CD4-positive, alpha-beta T cell (primary cell): ENCODE measurements at regions not wholly inside any gene's neighbourhood (a gene's known extent, or its start where the extent isn't known, plus 50 kb on each side); places are given as distances from the start of the nearest gene placed in this dataset.

Experiments
- ATAC-seq: fragments of 200-7000 bp; cut with Tn5 transposase; one replicate; pipeline ENCODE4 v1.10.0; 2022; ENCODE audit warnings: mild to moderate bottlenecking; ENCODE audit not compliant: poor library complexity
- CTCF ChIA-PET: fragments of 350-600 bp; sonication (Branson Sonifier 250); formaldehyde crosslinking; loops from one replicate; lab custom pipeline; 2021; ENCODE audit warnings: antibody characterized with exemption, inconsistent platforms; lab: Charles Lee
- POLR2A ChIA-PET: fragments of 350-600 bp; sonication (Branson Sonifier 250); formaldehyde crosslinking; loops from one replicate; lab custom pipeline; 2021; ENCODE audit warnings: antibody characterized with exemption, inconsistent platforms; lab: Charles Lee
- DNase-seq, 14 experiments: peaks; one replicate each; pipeline ENCODE4 v3.0.0-alpha.2; 2013 to 2020; ENCODE audit warnings: mixed read lengths in 2 of 14
- H3K27ac ChIP-seq, 2 donors: one replicate each; pipeline versions ENCODE4 v1.5.1 to v1.7.0; 2013; ENCODE audit warnings: low read length in 2 of 2, low read depth in 1 of 2, mild to moderate bottlenecking in 1 of 2
- H3K27me3 ChIP-seq, 2 experiments: 1 replicate in 1 of 2; 2 replicates in 1 of 2; pipeline versions ENCODE4 v1.6.1 to v1.7.0; 2013; ENCODE audit warnings: low read length in 2 of 2, control low read depth in 1 of 2, mild to moderate bottlenecking in 1 of 2, moderate library complexity in 1 of 2; ENCODE audit not compliant: insufficient read depth in 2 of 2, control insufficient read depth in 1 of 2
- H3K36me3 ChIP-seq: one replicate; pipeline ENCODE4 v1.6.1; 2013; ENCODE audit warnings: low read length, control low read depth; ENCODE audit not compliant: insufficient read depth
- H3K4me1 ChIP-seq: one replicate; pipeline ENCODE4 v1.6.1; 2013; ENCODE audit warnings: low read length, control low read depth; ENCODE audit not compliant: insufficient read depth
- H3K4me3 ChIP-seq: one replicate; pipeline ENCODE4 v1.5.1; 2013; ENCODE audit warnings: mild to moderate bottlenecking, low read length, moderate library complexity
- H3K9me3 ChIP-seq, 2 experiments: 1 replicate in 1 of 2; 2 replicates in 1 of 2; pipeline versions ENCODE4 v1.6.1 to v1.7.0; 2013; ENCODE audit warnings: low read length in 2 of 2, mild to moderate bottlenecking in 2 of 2, control low read depth in 1 of 2, moderate library complexity in 1 of 2; ENCODE audit not compliant: control insufficient read depth in 1 of 2, insufficient read depth in 1 of 2
- H3K27ac Mint-ChIP-seq: one replicate; pipeline ENCODE4 v1.8.0; 2020; ENCODE audit warnings: mixed read lengths
- H3K27me3 Mint-ChIP-seq: one replicate; pipeline ENCODE4 v1.8.0; 2021; ENCODE audit warnings: mixed read lengths
- H3K36me3 Mint-ChIP-seq: one replicate; pipeline ENCODE4 v1.8.0; 2021; ENCODE audit warnings: low read depth, mixed read lengths
- H3K4me1 Mint-ChIP-seq: one replicate; pipeline ENCODE4 v1.8.0; 2021; ENCODE audit warnings: low read depth, mixed read lengths
- H3K4me3 Mint-ChIP-seq: one replicate; pipeline ENCODE4 v1.8.0; 2020; ENCODE audit warnings: mild to moderate bottlenecking, mixed read lengths
- H3K9me3 Mint-ChIP-seq: one replicate; pipeline ENCODE4 v1.8.0; 2020; ENCODE audit warnings: mixed read lengths
- intact Hi-C, 2 experiments: fragments of 100-400 bp; cut with DNase I in 1 of 2; cut with micrococcal nuclease in 1 of 2; formaldehyde crosslinking; loops; one replicate each; pipeline versions ENCODE4 v1.15.1 to v1.9.0; 2023 to 2025; cut with DNase I, micrococcal nuclease
- TF ChIP-seq, protein P1 (sequence below): fragments of 200-600 bp; IDR thresholded peaks from one replicate; pipeline ENCODE4 v1.8.0; 2022; ENCODE audit warnings: antibody characterized with exemption, mild to moderate bottlenecking

DNA sequence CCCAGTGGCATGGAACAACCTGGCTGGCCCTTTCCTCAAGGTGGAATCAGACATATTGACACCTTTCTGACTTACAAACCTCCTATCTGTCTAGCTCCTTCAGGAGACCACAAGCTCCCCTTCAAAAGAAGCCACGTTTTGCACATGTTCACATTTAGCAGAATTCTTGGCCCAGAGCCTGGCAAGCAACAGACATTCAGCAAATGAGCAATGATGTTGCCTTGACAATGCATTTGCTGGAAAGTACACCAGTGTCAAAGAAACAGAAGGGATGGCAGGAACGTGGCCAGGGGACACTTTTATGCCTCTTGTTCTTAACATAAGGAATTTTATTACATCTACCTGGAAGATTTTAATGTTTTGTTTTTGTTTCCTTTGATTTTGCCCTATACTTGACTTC is 85.5 kb upstream of the FGF14 start:
- Mint-ChIP-seq H3K9me3 (no peaks in the 10 kb centered on the region), H3K4me1 (no peaks in the 10 kb centered on the region), H3K4me3 (no peak overlapping the region), H3K27me3 (peaks cover 27% of the 10 kb centered on the region), H3K36me3 (no peaks in the 10 kb centered on the region), H3K27ac (no peak overlapping the region)
- H3K27me3 ChIP-seq = no peaks in the 10 kb centered on the region
- ATAC-seq (no peak), DNase-seq (no peak)
- TF ChIP-seq, protein P1, sequence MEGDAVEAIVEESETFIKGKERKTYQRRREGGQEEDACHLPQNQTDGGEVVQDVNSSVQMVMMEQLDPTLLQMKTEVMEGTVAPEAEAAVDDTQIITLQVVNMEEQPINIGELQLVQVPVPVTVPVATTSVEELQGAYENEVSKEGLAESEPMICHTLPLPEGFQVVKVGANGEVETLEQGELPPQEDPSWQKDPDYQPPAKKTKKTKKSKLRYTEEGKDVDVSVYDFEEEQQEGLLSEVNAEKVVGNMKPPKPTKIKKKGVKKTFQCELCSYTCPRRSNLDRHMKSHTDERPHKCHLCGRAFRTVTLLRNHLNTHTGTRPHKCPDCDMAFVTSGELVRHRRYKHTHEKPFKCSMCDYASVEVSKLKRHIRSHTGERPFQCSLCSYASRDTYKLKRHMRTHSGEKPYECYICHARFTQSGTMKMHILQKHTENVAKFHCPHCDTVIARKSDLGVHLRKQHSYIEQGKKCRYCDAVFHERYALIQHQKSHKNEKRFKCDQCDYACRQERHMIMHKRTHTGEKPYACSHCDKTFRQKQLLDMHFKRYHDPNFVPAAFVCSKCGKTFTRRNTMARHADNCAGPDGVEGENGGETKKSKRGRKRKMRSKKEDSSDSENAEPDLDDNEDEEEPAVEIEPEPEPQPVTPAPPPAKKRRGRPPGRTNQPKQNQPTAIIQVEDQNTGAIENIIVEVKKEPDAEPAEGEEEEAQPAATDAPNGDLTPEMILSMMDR = no peak
- intact Hi-C loops = no loop called here
- H3K4me3 ChIP-seq = no peak overlapping the region
- ChIA-PET POLR2A (no interaction called here), CTCF (no interaction called here)
- H3K4me1 ChIP-seq = no peaks in the 10 kb centered on the region
- H3K9me3 ChIP-seq = no peaks in the 10 kb centered on the region
- H3K27ac ChIP-seq = no peak overlapping the region
- no peaks in the 10 kb centered on the region for H3K36me3 ChIP-seq

GRCh38 chr13:102484329-102484728 is 82.5 kb upstream of the FGF14 start:
- H3K27me3 ChIP-seq = no peaks in the 10 kb centered on the region
- H3K4me1 ChIP-seq = no peaks in the 10 kb centered on the region
- Mint-ChIP-seq H3K4me1 (no peaks in the 10 kb centered on the region), H3K36me3 (no peaks in the 10 kb centered on the region), H3K27me3 (peaks cover 19% of the 10 kb centered on the region), H3K27ac (no peak overlapping the region), H3K9me3 (no peaks in the 10 kb centered on the region), H3K4me3 (no peak overlapping the region)
- DNase-seq = no peak
- no peak for ATAC-seq
- ChIA-PET CTCF (no interaction called here), POLR2A (no interaction called here)
- H3K9me3 ChIP-seq = no peaks in the 10 kb centered on the region
- no peak overlapping the region for H3K27ac ChIP-seq
- no peaks in the 10 kb centered on the region for H3K36me3 ChIP-seq
- TF ChIP-seq, protein P1 = no peak
- intact Hi-C loops = no loop called here
- no peak overlapping the region for H3K4me3 ChIP-seq

DNA sequence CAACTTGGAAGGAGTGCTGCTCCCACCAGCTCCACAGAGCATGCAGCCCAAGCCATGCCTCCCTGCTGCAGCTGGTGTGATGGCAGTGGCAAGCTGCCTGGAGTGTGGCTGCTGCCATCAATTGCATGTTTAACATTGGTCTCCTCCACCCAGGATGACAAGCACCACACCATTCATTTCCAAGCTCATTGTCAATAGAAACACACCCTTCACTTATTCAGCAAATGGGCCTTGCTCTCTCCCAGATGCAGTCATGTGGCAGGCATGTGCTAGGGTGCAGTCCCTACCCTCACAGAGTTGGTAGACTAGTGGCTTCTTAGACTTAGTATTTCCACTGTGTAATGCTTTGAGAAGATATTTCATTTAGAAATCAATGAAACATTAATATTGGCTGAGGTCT is 70.8 kb upstream of the FGF14 start:
- no peaks in the 10 kb centered on the region for H3K36me3 Mint-ChIP-seq
- no peaks in the 10 kb centered on the region for H3K9me3 Mint-ChIP-seq
- no peak overlapping the region for H3K27ac ChIP-seq
- H3K4me3 Mint-ChIP-seq = no peak overlapping the region
- CTCF ChIA-PET = no interaction called here
- peaks cover 4% of the 10 kb centered on the region in 2 experiments for H3K27me3 ChIP-seq
- H3K27ac Mint-ChIP-seq = no peak overlapping the region
- no peak for ATAC-seq
- no peak for DNase-seq
- TF ChIP-seq, protein P1 = no peak
- H3K4me1 Mint-ChIP-seq = no peaks in the 10 kb centered on the region
- POLR2A ChIA-PET = no interaction called here
- intact Hi-C loops = no loop called here
- H3K4me1 ChIP-seq = no peaks in the 10 kb centered on the region
- H3K9me3 ChIP-seq = peaks cover 0 to 8% of the 10 kb centered on the region in 2 experiments
- H3K4me3 ChIP-seq = no peak overlapping the region
- no peaks in the 10 kb centered on the region for H3K36me3 ChIP-seq
- H3K27me3 Mint-ChIP-seq = peaks cover 20% of the 10 kb centered on the region
